ENCODE measurements at regions not wholly inside any gene's neighbourhood (a gene's known extent, or its start where the extent isn't known, plus 50 kb on each side); places are given as distances from the start of the nearest gene placed in this dataset.

DNA sequence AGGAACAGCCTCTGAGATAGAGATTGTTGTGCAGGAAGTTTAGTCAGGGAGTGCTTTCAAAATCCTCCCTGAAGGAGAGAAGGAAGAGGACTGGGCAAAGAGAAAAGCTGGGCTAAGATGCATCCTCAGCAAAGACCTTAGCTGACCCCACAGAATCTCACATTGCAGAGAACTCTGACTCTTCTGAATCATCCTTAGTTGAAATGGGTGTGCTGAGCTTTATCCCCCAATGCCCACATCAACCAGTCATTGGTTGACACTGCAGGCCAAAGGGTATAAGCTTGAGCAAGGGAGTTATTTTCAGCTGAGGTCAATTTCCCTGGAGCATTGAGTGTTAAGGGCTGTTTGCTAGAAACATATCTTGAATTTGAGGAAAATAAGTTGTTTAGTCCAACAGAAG lies 732.2 kb downstream of the CBLN4 start:
- no peaks in the 10 kb centered on the region for H3K9me3 ChIP-seq
- no peaks in the 10 kb centered on the region for H3K27me3 ChIP-seq
- no peak overlapping the region for H3K27ac ChIP-seq
- no peak for DNase-seq
- H3K36me3 ChIP-seq: no peaks in the 10 kb centered on the region
- H3K4me1 ChIP-seq: no peaks in the 10 kb centered on the region
- H3K4me3 ChIP-seq: no peak overlapping the region
- ATAC-seq (ENCODE audit: low FRiP score in 2 of 2): peak in 1 of 2 donors; percentile 63
- TF ChIP-seq CTCF (IDR thresholded peaks at IDR 0.05) (no peak), POLR2A (IDR thresholded peaks at IDR 0.05) (no peak), POLR2AphosphoS5 (IDR thresholded peaks at IDR 0.05) (no peak), EP300 (IDR thresholded peaks at IDR 0.05) (peak in 1 of 4 donors; percentile 9)

DNA sequence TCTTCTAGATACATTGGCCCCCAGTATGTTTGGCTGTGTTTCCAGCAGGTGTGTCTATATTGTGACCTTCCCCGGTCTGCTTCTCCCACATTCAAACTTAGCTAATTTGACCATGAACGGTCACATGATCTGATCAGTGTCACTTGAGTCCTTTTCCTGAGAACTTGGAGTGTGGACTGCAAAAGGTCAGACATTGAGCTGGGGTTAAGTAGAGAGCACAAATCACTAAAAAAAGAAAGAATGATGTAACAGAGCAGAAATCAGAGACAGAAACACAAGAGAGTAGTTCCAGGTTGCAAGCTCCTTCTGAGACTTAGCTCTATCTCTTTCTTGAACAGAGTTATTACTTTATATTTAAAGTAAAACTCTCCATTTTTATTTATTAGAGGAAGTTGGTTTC lies 733.9 kb downstream of the CBLN4 start:
- Histone ChIP-seq H3K4me3 (no peak overlapping the region), H3K36me3 (no peaks in the 10 kb centered on the region), H3K27me3 (no peaks in the 10 kb centered on the region), H3K4me1 (no peaks in the 10 kb centered on the region), H3K27ac (no peak overlapping the region), H3K9me3 (no peaks in the 10 kb centered on the region)
- TF ChIP-seq POLR2AphosphoS5 (IDR thresholded peaks at IDR 0.05) (no peak), CTCF (IDR thresholded peaks at IDR 0.05) (no peak), POLR2A (IDR thresholded peaks at IDR 0.05) (no peak), EP300 (IDR thresholded peaks at IDR 0.05) (no peak)
- 47 to 66% methylated on average over 2 of the region's 2 CpGs for WGBS, 2 donors
- DNase-seq: no peak
- ATAC-seq (ENCODE audit: low FRiP score in 2 of 2): no peak

- 81 to 96% methylated on average over 1 of the region's 1 CpG for WGBS, 2 donors
- Histone ChIP-seq H3K27ac (no peak overlapping the region), H3K4me1 (no peaks in the 10 kb centered on the region), H3K4me3 (no peak overlapping the region), H3K27me3 (no peaks in the 10 kb centered on the region), H3K9me3 (no peaks in the 10 kb centered on the region), H3K36me3 (no peaks in the 10 kb centered on the region)
- TF ChIP-seq POLR2A (IDR thresholded peaks at IDR 0.05) (no peak), EP300 (IDR thresholded peaks at IDR 0.05) (no peak), CTCF (IDR thresholded peaks at IDR 0.05) (no peak), POLR2AphosphoS5 (IDR thresholded peaks at IDR 0.05) (no peak)
- no peak for DNase-seq
- no peak for ATAC-seq (ENCODE audit: low FRiP score in 2 of 2)
Measured at GRCh38 chr20:55269913-55270312, 735.4 kb downstream of the CBLN4 start.

DNA sequence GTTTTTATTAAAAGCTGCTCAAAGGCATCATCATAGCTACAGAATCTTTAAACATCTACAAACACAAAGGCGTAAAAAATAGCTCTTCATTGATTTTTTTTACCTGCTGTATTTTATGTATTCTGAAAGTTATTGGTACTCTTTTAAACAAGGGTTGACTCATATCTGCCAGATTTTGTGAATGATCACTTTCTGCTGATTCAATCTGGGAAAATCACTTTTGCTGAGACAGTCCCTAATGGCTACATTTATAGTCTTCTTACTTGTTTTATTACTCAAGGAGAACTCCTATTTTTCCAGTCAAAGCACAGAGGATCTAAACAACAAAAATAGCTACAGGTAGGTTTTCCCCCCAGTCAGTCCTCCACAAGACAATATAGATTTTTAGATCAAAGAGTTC lies 739.0 kb downstream of the CBLN4 start:
- no peak for DNase-seq

GRCh38 chr20:55264703-55265239 lies 740.5 kb downstream of the CBLN4 start:
- H3K36me3 ChIP-seq: no peaks in the 10 kb centered on the region
- no peak for ATAC-seq (ENCODE audit: low FRiP score in 2 of 2)
- H3K4me3 ChIP-seq: no peak overlapping the region
- TF ChIP-seq EP300 (IDR thresholded peaks at IDR 0.05): no peak
- no peak for TF ChIP-seq POLR2A (IDR thresholded peaks at IDR 0.05)
- TF ChIP-seq POLR2AphosphoS5 (IDR thresholded peaks at IDR 0.05): no peak
- WGBS, 2 donors: 55 to 73% methylated on average over 2 of the region's 2 CpGs
- no peak for DNase-seq
- H3K4me1 ChIP-seq: no peaks in the 10 kb centered on the region
- no peaks in the 10 kb centered on the region for H3K27me3 ChIP-seq
- no peaks in the 10 kb centered on the region for H3K9me3 ChIP-seq
- no peak overlapping the region for H3K27ac ChIP-seq

More for the DNA sequence above, 739.0 kb downstream of the CBLN4 start:
- H3K36me3 ChIP-seq: no peaks in the 10 kb centered on the region
- no peak overlapping the region for H3K4me3 ChIP-seq
- TF ChIP-seq POLR2AphosphoS5 (IDR thresholded peaks at IDR 0.05) (no peak), POLR2A (IDR thresholded peaks at IDR 0.05) (no peak), EP300 (IDR thresholded peaks at IDR 0.05) (no peak)
- no peaks in the 10 kb centered on the region for H3K27me3 ChIP-seq
- H3K27ac ChIP-seq: no peak overlapping the region
- 79 to 85% methylated on average over 1 of the region's 1 CpG for whole genome bisulfite sequencing, 2 donors
- ATAC-seq (ENCODE audit: low FRiP score in 2 of 2): no peak
- H3K9me3 ChIP-seq: no peaks in the 10 kb centered on the region
- no peaks in the 10 kb centered on the region for H3K4me1 ChIP-seq

GRCh38 chr20:55258559-55258958 lies 746.8 kb downstream of the CBLN4 start:
- no peak overlapping the region for H3K4me3 ChIP-seq
- TF ChIP-seq POLR2AphosphoS5 (IDR thresholded peaks at IDR 0.05): no peak
- no peak for TF ChIP-seq CTCF (IDR thresholded peaks at IDR 0.05)
- TF ChIP-seq POLR2A (IDR thresholded peaks at IDR 0.05): no peak
- no peak for TF ChIP-seq EP300 (IDR thresholded peaks at IDR 0.05)
- H3K36me3 ChIP-seq: no peaks in the 10 kb centered on the region

More at GRCh38 chr20:55258559-55258958, 746.8 kb downstream of the CBLN4 start:
- 38 to 39% methylated on average over 2 of the region's 2 CpGs for WGBS, 2 donors
- no peak for ATAC-seq (ENCODE audit: low FRiP score in 2 of 2)
- Histone ChIP-seq H3K9me3 (no peaks in the 10 kb centered on the region), H3K4me1 (no peaks in the 10 kb centered on the region), H3K27me3 (no peaks in the 10 kb centered on the region), H3K27ac (no peak overlapping the region)
- DNase-seq: no peak
